CMK (cell line): ENCODE measurements at regions not wholly inside any gene's neighbourhood (a gene's known extent, or its start where the extent isn't known, plus 50 kb on each side); places are given as distances from the start of the nearest gene placed in this dataset.

Experiments used
- DNase-seq: peaks from one replicate; pipeline ENCODE4 v3.0.0-alpha.2; 2010; ENCODE audit warnings: low read depth

DNA sequence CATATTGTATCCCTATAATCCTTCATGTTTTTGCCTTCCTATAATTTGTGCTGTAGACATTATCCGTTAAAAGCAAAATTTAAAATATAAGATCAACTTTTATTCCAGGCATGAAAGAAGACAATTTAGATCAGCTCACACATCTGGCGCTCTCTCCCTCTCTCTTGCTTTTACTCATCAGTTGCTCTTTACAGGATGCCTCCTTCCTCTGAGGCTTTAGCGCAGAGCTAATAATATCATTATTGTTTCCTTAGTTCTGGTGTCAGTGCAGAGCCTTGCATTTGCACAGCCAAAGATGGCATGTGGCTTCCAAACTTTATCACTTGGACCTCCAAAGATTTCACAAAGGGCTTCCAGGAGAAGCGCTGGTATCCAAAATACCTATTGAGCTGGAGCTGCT lies 295.1 kb downstream of the FGF9 start:
- no peak for DNase-seq

DNA sequence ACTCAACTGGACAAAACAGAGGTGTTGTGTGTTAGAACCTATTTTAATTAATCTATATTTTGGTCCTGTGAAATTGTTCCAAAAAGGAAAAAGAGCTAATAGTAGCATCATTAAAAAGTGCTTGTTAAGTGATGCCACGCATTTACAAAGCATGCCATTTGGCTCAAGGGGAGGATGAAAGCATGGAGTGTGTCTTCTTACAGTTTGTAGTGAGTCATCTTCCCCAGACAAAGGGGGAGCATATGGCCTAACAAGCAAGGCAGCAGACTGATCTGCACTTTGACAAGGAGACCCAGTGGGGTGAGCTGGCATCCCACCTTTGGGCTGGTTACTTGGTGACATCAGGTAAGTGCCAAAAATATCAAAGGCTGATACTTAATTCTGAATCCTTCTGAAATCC lies 297.0 kb downstream of the FGF9 start:
- DNase-seq: no peak

DNA sequence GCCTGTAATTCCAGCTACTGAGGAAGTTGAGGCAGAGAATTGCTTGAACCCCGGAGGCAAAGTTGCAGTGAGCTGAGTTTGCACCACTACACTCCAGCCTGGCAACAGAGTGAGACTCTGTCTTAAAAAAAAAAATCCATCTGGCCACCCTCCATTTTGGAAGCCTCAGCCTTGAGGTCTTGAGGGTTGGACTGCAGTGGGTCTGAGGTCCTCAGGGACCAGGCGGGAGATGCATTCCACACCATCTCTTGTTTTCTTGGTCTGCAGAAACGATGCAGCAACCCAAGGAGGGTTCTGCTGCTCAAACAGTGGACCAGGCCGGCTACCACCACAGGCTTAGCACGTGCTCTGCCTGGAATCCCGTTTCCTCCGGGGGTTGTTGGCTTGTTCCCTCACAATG lies 299.3 kb downstream of the FGF9 start:
- DNase-seq: no peak

- DNase-seq: no peak
Observed at GRCh38 chr13:21970918-21971317, 300.0 kb downstream of the FGF9 start.

DNA sequence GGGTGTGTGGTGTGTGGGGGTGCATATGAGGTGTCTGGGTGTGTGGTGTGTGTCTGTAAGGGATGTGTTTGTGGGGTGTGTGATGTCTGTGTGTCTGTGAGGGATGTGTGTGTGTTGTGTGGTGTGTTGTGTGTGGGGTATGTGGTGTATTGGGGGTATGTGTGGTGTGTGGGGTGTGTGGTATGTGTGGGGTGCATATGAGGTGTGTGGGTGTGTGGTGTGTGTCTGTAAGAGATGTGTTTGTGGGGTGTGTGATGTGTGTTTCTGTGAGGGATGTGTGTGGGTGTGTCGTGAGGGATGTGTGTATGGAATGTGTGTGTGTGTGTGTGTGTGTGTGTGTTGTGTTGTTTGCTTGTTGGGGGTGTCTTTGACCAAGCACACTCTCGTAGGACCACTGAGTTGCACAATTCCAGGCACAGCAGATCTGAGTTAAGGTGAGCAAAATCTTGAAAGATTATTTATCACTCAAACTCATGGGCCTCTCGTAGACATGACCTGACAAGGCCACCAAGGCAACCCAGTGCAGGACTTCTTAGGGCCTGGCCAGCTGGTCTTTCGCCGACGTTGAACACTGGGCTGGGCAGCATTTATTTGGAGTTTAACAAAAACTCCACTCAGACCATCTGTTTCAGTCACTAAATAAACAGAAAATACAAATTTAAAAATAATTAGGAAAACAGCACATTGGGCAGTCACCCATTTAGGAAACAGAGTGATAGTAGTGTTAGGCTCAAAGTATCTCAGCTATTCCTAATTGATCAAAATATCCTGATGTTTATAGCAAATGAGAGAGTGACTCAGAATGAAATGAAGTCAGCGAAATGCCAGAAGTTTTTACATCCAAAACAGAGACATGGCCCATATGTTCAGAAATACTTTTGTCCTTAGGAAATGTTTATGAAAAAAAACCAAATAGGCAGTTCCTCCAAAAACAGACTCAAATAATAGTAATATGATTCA lies 301.1 kb downstream of the FGF9 start:
- DNase-seq: no peak

GRCh38 chr13:21973437-21974125 lies 302.7 kb downstream of the FGF9 start:
- DNase-seq: no peak

- no peak for DNase-seq
Observed at GRCh38 chr13:21974741-21975140, 303.9 kb downstream of the FGF9 start.

DNA sequence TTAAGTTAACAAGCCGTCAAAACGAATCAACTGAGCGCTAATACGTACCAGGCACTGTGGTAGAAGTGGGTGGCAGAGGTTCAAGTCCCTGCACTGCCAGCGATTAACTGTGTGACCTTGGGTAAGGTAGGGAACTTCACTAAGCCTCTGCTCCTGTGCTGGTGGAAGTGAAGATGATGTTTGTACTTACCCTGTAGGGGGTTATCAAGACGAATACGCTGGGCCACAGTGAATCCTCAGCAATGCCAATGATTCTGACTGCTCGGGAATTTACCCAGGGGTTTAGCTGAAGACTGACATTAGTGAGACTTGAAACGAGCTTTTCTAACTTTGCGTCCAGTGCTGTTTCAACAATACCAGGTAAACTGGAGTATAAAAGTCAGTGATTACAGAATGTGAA lies 305.3 kb downstream of the FGF9 start:
- DNase-seq: no peak

- no peak for DNase-seq
Observed at GRCh38 chr13:21979161-21979806, 308.4 kb downstream of the FGF9 start.

DNA sequence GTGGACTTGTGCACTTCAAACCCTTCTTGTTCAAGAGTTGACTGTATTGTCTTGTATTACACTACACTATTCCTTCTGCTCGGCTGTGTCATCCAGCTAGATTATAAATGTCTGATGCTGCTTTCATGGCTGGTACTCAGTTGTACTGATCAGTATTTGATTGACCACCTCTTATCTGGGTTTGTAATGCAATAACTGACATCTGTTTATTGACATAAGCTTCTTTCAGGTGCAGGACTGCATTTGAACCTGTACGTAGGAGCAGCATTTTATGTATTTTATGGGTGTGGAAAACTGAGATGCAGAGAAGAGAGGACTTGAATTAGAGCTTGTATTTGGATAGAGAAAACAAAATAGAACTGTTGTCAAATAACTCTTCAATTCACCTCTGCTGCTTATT lies 309.2 kb downstream of the FGF9 start:
- no peak for DNase-seq

- DNase-seq: no peak
Observed at GRCh38 chr13:21984156-21984555, 313.3 kb downstream of the FGF9 start.

GRCh38 chr13:21986602-21987001 lies 315.7 kb downstream of the FGF9 start:
- DNase-seq: no peak

GRCh38 chr13:21987793-21988192 lies 316.9 kb downstream of the FGF9 start:
- no peak for DNase-seq

DNA sequence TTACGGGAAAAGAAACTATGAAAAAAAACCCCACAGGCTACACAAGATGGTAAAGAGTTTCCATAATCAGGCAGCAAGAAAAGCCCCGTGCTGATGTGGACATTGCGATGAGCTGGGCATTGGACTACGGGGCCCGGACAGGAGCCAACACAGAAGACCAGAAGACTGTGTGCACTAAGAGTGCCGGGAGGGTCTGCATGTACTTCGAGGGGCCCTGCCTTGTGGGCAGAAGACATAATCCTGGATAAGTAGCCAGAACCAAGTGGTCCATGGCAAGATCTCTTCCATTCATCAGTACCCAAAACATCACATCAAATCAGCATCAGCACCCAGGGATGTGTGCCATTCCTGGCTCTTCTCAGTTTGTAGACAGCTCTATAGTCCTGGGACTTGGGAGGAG lies 317.8 kb downstream of the FGF9 start:
- no peak for DNase-seq

GRCh38 chr13:21996049-21996448 lies 325.2 kb downstream of the FGF9 start:
- DNase-seq: no peak

GRCh38 chr13:21997726-21998125 lies 326.9 kb downstream of the FGF9 start:
- no peak for DNase-seq

DNA sequence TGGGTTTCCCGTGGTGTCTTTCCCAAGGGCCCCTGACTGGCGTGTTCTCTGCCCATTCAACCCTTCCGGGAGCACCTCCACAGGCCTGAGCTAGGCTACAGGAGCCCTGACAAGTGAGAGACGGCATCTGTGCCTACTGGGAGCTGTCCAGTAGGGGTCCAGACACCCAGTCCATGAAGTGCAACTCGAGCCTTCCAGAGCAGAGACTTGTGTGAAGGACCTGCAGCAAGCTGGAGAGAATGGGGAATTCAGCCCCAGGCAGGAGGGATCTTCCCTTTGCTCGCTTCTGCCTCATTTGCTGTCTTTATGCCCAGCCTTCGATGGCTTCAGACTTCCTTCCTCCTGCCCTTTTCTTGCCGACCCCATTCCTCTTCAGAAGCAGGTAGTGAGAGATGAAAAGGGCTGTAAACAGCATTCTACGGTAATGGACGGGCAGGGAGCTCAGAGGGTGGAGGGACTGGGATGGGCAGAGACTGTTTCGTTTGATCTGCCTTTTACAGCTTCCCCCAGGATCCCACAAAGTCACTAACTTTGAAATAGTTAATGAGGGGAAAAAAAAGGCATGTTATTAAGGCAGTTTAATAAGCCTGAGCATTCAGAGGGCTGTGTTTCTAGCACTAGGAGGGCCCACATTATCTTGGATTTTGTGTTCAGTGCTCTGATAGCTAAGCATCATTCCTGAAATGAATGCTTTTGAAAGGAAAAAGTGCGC lies 327.6 kb downstream of the FGF9 start:
- DNase-seq: no peak

GRCh38 chr13:21999666-22000065 lies 328.8 kb downstream of the FGF9 start:
- DNase-seq: no peak

- DNase-seq: no peak
Observed at GRCh38 chr13:22000191-22000590, 329.3 kb downstream of the FGF9 start.

DNA sequence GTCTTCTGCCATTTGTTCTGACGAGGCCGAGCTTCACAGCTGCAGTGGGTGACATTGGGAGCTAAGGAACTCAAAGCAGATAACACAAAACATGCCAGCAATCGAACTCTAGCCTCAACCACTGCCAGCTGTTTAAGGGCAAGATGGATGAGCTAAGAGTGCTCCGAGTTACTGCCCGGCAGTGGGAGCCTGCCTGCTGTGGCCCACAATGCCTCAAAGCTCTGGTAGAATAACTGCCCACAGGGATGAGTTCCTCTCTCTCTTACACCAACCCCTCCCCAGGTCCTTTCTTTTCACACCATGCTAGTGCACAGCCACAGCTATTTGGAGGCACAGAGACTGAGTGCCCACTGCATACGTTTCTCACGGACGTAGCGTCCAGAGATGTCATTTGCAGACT lies 330.5 kb downstream of the FGF9 start:
- DNase-seq: no peak

GRCh38 chr13:22002893-22003292 lies 332.0 kb downstream of the FGF9 start:
- no peak for DNase-seq

GRCh38 chr13:22009500-22009899 lies 338.6 kb downstream of the FGF9 start:
- DNase-seq: no peak
